PC-3 (cell line): ENCODE measurements at regions not wholly inside any gene's neighbourhood (a gene's known extent, or its start where the extent isn't known, plus 50 kb on each side); places are given as distances from the start of the nearest gene placed in this dataset.

Experiments used
- ATAC-seq: fragments of 200-7000 bp; cut with Tn5 transposase; 2 replicates; pipeline ENCODE4 v1.9.1; 2020; ENCODE audit warnings: mild to moderate bottlenecking, moderate library complexity
- BruUV-seq: library from RNA; stranded (reverse); fragments of 400-500 nt; replicated peaks from 2 replicates; lab custom pipeline; 2021; lab: Mats Ljungman, UMichigan
- CTCF ChIA-PET: fragments of 300-600 bp; sonication (Branson Sonifier 250); formaldehyde crosslinking; loops from one replicate; lab custom pipeline; 2022; ENCODE audit warnings: antibody characterized with exemption; lab: Charles Lee
- POLR2A ChIA-PET: fragments of 300-600 bp; sonication (Branson Sonifier 250); formaldehyde crosslinking; loops from one replicate; lab custom pipeline; 2022; ENCODE audit warnings: antibody characterized with exemption; ENCODE audit not compliant: unreplicated experiment; lab: Charles Lee
- DNase-seq: peaks from one replicate; pipeline ENCODE4 v3.0.0-alpha.2; 2015
- H2AFZ ChIP-seq: fragments of 300-600 bp; sonication (generic); 2 replicates; pipeline ENCODE4 v1.6.0; 2016; ENCODE audit warnings: antibody characterized with exemption, low read length
- H3F3A ChIP-seq: fragments of 300-600 bp; sonication (generic); one replicate; pipeline ENCODE4 v1.6.0; 2017; ENCODE audit warnings: antibody characterized with exemption, low read length, control low read depth, mild to moderate bottlenecking; ENCODE audit not compliant: unreplicated experiment
- H3K27ac ChIP-seq: fragments of 300-600 bp; sonication (generic); 2 replicates; pipeline ENCODE4 v1.5.1; 2016; ENCODE audit warnings: mild to moderate bottlenecking, low read length
- H3K27me3 ChIP-seq: fragments of 300-600 bp; sonication (generic); 2 replicates; pipeline ENCODE4 v1.6.1; 2016; ENCODE audit warnings: low read length, mixed read lengths
- H3K36me3 ChIP-seq: fragments of 300-600 bp; sonication (generic); 2 replicates; pipeline ENCODE4 v1.6.1; 2016; ENCODE audit warnings: low read depth, mixed run types, low read length, mixed read lengths
- H3K4me1 ChIP-seq: fragments of 300-600 bp; sonication (generic); 2 replicates; pipeline ENCODE4 v1.5.1; 2016; ENCODE audit warnings: low read length; ENCODE audit not compliant: insufficient read depth
- H3K4me2 ChIP-seq: fragments of 300-600 bp; sonication (generic); 2 replicates; pipeline ENCODE4 v1.6.0; 2016; ENCODE audit warnings: low read length
- H3K4me3 ChIP-seq: fragments of 300-600 bp; sonication (generic); 2 replicates; pipeline ENCODE4 v1.5.1; 2016; ENCODE audit warnings: mild to moderate bottlenecking, low read length, mixed read lengths
- H3K79me2 ChIP-seq: fragments of 300-600 bp; sonication (generic); 2 replicates; pipeline ENCODE4 v1.6.1; 2017; ENCODE audit warnings: low read length, mixed read lengths
- H3K9ac ChIP-seq: fragments of 300-600 bp; sonication (generic); 2 replicates; pipeline ENCODE4 v1.6.0; 2016; ENCODE audit warnings: mild to moderate bottlenecking, low read length
- H3K9me2 ChIP-seq: fragments of 300-600 bp; sonication (generic); replicated peaks from 2 replicates; pipeline ENCODE4 v1.6.1; 2016; ENCODE audit warnings: mixed run types, low read length, mixed read lengths
- H3K9me3 ChIP-seq: fragments of 300-600 bp; sonication (generic); 2 replicates; pipeline ENCODE4 v1.6.1; 2016; ENCODE audit warnings: low read length, mixed read lengths
- H4K20me1 ChIP-seq: fragments of 300-600 bp; sonication (generic); 2 replicates; pipeline ENCODE4 v1.6.1; 2016; ENCODE audit warnings: low read length, mixed read lengths
- EZH2 ChIP-seq: fragments of 300-600 bp; sonication (generic); IDR thresholded peaks from one replicate; pipeline ENCODE4 v1.6.1; 2017; ENCODE audit warnings: antibody characterized with exemption, mild to moderate bottlenecking, low read length; ENCODE audit not compliant: unreplicated experiment
- EZH2phosphoT487 ChIP-seq: fragments of 300-600 bp; sonication (generic); IDR thresholded peaks from 2 replicates; pipeline ENCODE4 v1.6.1; 2018; ENCODE audit warnings: mild to moderate bottlenecking, antibody characterized with exemption, low read length, borderline replicate concordance
- intact Hi-C: fragments of 100-400 bp; cut with micrococcal nuclease; formaldehyde crosslinking; loops from 2 replicates; pipeline ENCODE4 v1.9.0; 2023
- TF ChIP-seq, protein P1 (sequence below): fragments of 300-600 bp; sonication (generic); conservative IDR thresholded peaks from 2 replicates; pipeline ENCODE4 v1.5.1; 2017; ENCODE audit warnings: antibody characterized with exemption, low read depth, mild to moderate bottlenecking, low read length

DNA sequence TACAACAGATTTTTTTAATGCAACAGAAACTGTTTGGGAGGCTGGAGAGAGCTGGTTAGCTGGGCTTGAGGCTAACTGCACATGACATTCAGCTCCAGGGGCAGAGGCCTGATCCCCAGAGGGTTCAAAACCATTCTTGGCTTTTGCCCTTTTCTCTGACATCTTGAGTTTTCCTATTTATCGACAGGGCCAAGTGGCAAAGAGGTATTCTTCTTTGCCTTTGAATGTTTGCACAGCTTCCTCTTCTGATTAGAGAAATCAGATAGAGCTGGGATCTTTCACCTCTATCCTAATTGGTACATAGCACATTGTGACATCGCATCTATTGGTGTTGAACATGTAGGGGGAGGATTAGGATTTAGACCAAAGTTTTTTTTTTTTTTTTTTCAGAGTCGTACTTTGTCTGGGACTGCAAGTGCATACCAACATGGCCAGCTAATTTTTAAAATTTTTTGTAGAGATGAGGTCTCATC is 143.7 kb downstream of the ACTBL2 start:
- intact Hi-C loops: loop anchor here (1.0 kb wide), 3 partner anchors 27 to 96 kb away; no protein-coding TSS in a partner anchor
- POLR2A ChIA-PET: interaction anchor here (0.7 to 1.0 kb wide), 2 partner anchors 487 to 1121 kb away, joined by 3 read pairs; partner anchors contain the start of gene PLK2
- Histone ChIP-seq H3K9ac (no peak overlapping the region), H3K9me3 (no peaks in the 10 kb centered on the region), H3K9me2 (no peaks in the 10 kb centered on the region), H2AFZ (no peak overlapping the region), H3K4me3 (no peak overlapping the region), H3K4me1 (peaks cover 47% of the 10 kb centered on the region), H3K4me2 (peak overlapping the region; percentile 27; the same call in 1 of the 2 replicates), H4K20me1 (no peaks in the 10 kb centered on the region), H3K27ac (peak overlapping the region; percentile 67), H3K27me3 (no peaks in the 10 kb centered on the region), H3K79me2 (no peaks in the 10 kb centered on the region), H3K36me3 (no peaks in the 10 kb centered on the region; the same call in 1 of the 2 replicates), H3F3A (peaks cover 3% of the 10 kb centered on the region)
- ATAC-seq: no peak
- BruUV-seq: no TSS peak
- no peak for DNase-seq
- TF ChIP-seq EZH2 (no peak), EZH2phosphoT487 (no peak)
- TF ChIP-seq, protein P1, sequence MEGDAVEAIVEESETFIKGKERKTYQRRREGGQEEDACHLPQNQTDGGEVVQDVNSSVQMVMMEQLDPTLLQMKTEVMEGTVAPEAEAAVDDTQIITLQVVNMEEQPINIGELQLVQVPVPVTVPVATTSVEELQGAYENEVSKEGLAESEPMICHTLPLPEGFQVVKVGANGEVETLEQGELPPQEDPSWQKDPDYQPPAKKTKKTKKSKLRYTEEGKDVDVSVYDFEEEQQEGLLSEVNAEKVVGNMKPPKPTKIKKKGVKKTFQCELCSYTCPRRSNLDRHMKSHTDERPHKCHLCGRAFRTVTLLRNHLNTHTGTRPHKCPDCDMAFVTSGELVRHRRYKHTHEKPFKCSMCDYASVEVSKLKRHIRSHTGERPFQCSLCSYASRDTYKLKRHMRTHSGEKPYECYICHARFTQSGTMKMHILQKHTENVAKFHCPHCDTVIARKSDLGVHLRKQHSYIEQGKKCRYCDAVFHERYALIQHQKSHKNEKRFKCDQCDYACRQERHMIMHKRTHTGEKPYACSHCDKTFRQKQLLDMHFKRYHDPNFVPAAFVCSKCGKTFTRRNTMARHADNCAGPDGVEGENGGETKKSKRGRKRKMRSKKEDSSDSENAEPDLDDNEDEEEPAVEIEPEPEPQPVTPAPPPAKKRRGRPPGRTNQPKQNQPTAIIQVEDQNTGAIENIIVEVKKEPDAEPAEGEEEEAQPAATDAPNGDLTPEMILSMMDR: no peak
- CTCF ChIA-PET: interaction anchor here (0.9 kb wide), 1 partner anchor 44 kb away, joined by 5 read pairs; no protein-coding TSS in a partner anchor

DNA sequence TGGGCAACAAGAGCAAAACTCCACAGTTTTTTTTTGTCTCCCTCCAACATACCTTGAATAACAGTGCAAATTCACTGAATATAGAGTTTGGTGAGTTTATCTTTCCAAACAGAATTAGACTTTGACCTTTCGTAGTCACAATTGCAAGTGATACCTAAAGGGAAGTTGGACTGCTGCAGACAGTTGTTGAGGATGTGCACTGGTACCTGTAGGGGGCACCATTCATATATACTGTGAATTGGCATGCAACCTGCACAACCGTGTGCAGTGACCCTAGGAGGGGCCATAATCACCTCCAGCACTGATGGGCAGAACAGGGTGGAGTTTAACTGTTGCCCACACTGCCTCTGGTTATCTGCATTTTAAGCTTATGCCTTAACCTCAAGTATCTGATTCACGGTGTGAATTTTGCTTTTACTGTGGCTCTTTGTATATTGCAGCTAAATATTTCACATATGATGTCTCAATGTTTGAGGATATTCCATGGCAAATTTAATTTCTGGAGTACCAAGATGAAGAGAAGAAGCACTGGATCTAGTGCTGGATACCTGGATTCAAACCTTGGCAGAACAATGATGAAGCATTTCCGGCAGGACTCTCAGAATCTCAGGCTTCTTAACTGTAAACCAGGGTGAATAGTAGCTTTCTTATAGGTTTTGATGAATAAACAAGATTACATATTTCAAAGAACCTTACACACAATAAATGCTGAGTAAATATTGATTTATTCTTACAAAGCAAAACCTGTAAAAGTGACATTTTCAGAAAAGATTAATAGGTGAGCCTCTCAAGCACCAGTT is 144.3 kb downstream of the ACTBL2 start:
- no peaks in the 10 kb centered on the region for H3K27me3 ChIP-seq

More for the DNA sequence above, 144.3 kb downstream of the ACTBL2 start:
- Histone ChIP-seq H3K9me3 (no peaks in the 10 kb centered on the region), H3K27ac (peak overlapping the region; percentile 67), H3K4me2 (peak overlapping the region; percentile 27; the same call in 1 of the 2 replicates), H3K4me3 (no peak overlapping the region), H3K9me2 (no peaks in the 10 kb centered on the region), H3K4me1 (peaks cover 49% of the 10 kb centered on the region), H3K79me2 (no peaks in the 10 kb centered on the region), H2AFZ (no peak overlapping the region), H3K36me3 (no peaks in the 10 kb centered on the region; the same call in 1 of the 2 replicates), H3K9ac (no peak overlapping the region), H4K20me1 (no peaks in the 10 kb centered on the region), H3F3A (peaks cover 3% of the 10 kb centered on the region)
- no TSS peak for BruUV-seq
- ChIA-PET POLR2A (interaction anchor here (0.7 to 1.0 kb wide), 2 partner anchors 487 to 1122 kb away, joined by 3 read pairs; partner anchors contain the start of gene PLK2), CTCF (interaction anchor here (0.6 to 0.9 kb wide), 2 partner anchors 45 to 1129 kb away, joined by 3 to 5 read pairs; no protein-coding TSS in a partner anchor)
- intact Hi-C loops: loop anchor here (1.0 kb wide), 3 partner anchors 28 to 97 kb away; no protein-coding TSS in a partner anchor
- DNase-seq (peak; percentile 62), ATAC-seq (peak; percentile 67)
- TF ChIP-seq EZH2 (no peak), EZH2phosphoT487 (no peak)
- TF ChIP-seq, protein P1: peak; percentile 59
